Breast epithelium (tissue), 3 donors: ENCODE measurements at regions not wholly inside any gene's neighbourhood (a gene's known extent, or its start where the extent isn't known, plus 50 kb on each side); places are given as distances from the start of the nearest gene placed in this dataset.

Experiments
- POLR2A ChIP-seq: fragments of 450-650 bp; IDR thresholded peaks from one replicate; pipeline ENCODE4 v1.6.1; 2016; ENCODE audit warnings: antibody characterized with exemption, mild to moderate bottlenecking, moderate library complexity
- TF ChIP-seq, protein P1 (sequence below), 3 donors: fragments of 450-650 bp; IDR thresholded peaks; one replicate each; pipeline ENCODE4 v1.5.1; 2016 to 2017; ENCODE audit warnings: antibody characterized with exemption in 3 of 3, mild to moderate bottlenecking in 3 of 3, moderate library complexity in 3 of 3

DNA sequence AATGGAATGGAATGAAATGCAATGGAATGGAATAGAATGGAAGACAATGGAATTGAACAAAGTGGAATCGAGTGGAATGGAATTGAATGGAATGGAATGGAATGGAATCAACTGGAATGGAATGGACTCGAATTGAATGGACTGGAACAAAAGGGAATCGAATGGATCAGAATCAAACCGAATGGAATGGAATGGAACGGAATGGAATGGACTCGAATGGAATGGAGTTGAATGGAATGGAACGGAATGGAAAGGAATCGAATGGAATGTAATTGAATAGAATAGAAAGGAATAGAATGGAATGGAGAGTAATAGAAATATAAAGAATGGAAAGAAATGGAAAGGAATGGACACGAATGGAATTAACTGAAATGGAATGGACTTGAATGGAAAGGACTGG is 475.2 kb upstream of the WSB1 start:
- TF ChIP-seq, protein P1, sequence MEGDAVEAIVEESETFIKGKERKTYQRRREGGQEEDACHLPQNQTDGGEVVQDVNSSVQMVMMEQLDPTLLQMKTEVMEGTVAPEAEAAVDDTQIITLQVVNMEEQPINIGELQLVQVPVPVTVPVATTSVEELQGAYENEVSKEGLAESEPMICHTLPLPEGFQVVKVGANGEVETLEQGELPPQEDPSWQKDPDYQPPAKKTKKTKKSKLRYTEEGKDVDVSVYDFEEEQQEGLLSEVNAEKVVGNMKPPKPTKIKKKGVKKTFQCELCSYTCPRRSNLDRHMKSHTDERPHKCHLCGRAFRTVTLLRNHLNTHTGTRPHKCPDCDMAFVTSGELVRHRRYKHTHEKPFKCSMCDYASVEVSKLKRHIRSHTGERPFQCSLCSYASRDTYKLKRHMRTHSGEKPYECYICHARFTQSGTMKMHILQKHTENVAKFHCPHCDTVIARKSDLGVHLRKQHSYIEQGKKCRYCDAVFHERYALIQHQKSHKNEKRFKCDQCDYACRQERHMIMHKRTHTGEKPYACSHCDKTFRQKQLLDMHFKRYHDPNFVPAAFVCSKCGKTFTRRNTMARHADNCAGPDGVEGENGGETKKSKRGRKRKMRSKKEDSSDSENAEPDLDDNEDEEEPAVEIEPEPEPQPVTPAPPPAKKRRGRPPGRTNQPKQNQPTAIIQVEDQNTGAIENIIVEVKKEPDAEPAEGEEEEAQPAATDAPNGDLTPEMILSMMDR (IDR thresholded peaks at IDR 0.05), result no peak
- TF ChIP-seq POLR2A, result no peak
